ENCODE measurements at regions not wholly inside any gene's neighbourhood (a gene's known extent, or its start where the extent isn't known, plus 50 kb on each side); places are given as distances from the start of the nearest gene placed in this dataset.

DNA sequence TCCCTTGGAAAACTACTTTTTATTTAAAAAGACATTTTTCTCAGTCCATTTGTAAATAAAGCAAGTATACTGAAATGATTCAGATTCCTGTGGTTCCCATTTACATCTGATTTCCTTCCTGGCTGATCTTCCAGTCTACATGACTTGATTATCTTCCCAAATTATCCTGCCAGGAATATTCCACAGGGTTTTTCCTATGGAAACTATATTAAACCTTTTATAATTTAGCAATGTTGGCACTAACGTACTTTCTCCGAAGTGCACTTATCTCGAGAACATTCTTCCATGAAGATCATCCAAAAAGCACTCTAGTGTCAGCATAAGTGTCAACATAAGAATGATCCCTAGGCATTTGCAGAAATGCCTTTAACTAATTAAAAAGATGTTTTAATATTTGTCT, 347.7 kb upstream of the KIF2B start:
- H3K36me3 ChIP-seq (replicated peaks in 1 of 2; ENCODE audit: control insufficient read depth in 1 of 2, insufficient read depth in 2 of 2, low read length in 2 of 2), result no peaks in the 10 kb centered on the region
- POLR2A ChIA-PET, result no interaction called here
- DNase-seq (ENCODE audit: low spot score) (no peak), FAIRE-seq (no peak), ATAC-seq (no peak)
- CTCF ChIA-PET (ENCODE audit: low intra/inter-chr PET ratio, low total read pairs), result no interaction called here
- BruUV-seq (replicated peaks), result no TSS peak
- TF ChIP-seq MTF1 (CRISPR knock-in tag; IDR thresholded peaks at IDR 0.05) (no peak), HES4 (CRISPR knock-in tag; IDR thresholded peaks at IDR 0.05; ENCODE audit: borderline replicate concordance) (no peak), CBFB (CRISPR knock-in tag; IDR thresholded peaks at IDR 0.05) (no peak), ZNF33B (CRISPR knock-in tag; IDR thresholded peaks at IDR 0.05) (no peak), ZNF792 (CRISPR knock-in tag; IDR thresholded peaks at IDR 0.05) (no peak)
- TF ChIP-seq, protein P1, sequence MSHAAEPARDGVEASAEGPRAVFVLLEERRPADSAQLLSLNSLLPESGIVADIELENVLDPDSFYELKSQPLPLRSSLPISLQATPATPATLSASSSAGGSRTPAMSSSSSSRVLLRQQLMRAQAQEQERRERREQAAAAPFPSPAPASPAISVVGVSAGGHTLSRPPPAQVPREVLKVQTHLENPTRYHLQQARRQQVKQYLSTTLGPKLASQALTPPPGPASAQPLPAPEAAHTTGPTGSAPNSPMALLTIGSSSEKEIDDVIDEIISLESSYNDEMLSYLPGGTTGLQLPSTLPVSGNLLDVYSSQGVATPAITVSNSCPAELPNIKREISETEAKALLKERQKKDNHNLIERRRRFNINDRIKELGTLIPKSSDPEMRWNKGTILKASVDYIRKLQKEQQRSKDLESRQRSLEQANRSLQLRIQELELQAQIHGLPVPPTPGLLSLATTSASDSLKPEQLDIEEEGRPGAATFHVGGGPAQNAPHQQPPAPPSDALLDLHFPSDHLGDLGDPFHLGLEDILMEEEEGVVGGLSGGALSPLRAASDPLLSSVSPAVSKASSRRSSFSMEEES (CRISPR knock-in tag; IDR thresholded peaks at IDR 0.05), result no peak
- TF ChIP-seq, protein P2, sequence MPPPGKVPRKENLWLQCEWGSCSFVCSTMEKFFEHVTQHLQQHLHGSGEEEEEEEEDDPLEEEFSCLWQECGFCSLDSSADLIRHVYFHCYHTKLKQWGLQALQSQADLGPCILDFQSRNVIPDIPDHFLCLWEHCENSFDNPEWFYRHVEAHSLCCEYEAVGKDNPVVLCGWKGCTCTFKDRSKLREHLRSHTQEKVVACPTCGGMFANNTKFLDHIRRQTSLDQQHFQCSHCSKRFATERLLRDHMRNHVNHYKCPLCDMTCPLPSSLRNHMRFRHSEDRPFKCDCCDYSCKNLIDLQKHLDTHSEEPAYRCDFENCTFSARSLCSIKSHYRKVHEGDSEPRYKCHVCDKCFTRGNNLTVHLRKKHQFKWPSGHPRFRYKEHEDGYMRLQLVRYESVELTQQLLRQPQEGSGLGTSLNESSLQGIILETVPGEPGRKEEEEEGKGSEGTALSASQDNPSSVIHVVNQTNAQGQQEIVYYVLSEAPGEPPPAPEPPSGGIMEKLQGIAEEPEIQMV (CRISPR knock-in tag; IDR thresholded peaks at IDR 0.05; ENCODE audit: low read depth), result no peak
- H2AFZ ChIP-seq (ENCODE audit: low read length), result no peak overlapping the region
- no peaks in the 10 kb centered on the region for H3K4me1 ChIP-seq (ENCODE audit: insufficient read depth, low read length)
- H3K4me3 ChIP-seq (replicated peaks in 1 of 3; ENCODE audit: insufficient read depth in 1 of 3, low read depth in 2 of 3, low read length in 3 of 3), result no peak overlapping the region
- no peaks in the 10 kb centered on the region for H4K20me1 ChIP-seq (ENCODE audit: insufficient read depth, low read length)
- no peak overlapping the region for H3K4me2 ChIP-seq (ENCODE audit: low read depth, low read length)
- intact Hi-C loops (cut with micrococcal nuclease; ENCODE audit: unreplicated experiment) (no loop called here), in situ Hi-C loops (cut with HindIII; ENCODE audit: extremely low pct_ligation_motif_present, low pct_unique_long_range_greater_than_20kb) (no loop called here)
- H3K79me2 ChIP-seq (ENCODE audit: insufficient read depth, low read length), result no peaks in the 10 kb centered on the region
- H3K9ac ChIP-seq (ENCODE audit: insufficient read depth, low read depth, low read length), result no peak overlapping the region
- H3K27ac ChIP-seq (ENCODE audit: extremely low read length, insufficient read depth, low read length), result no peak overlapping the region
- peaks cover 90% of the 10 kb centered on the region for H3K9me3 ChIP-seq (ENCODE audit: low read length)
- 10% methylated on average over 3 of the region's 3 CpGs for WGBS (ENCODE audit: low lambda C conversion rate)
- H3K27me3 ChIP-seq (ENCODE audit: control insufficient read depth in 1 of 2, insufficient read depth in 2 of 2, low read length in 2 of 2), result no peaks in the 10 kb centered on the region

DNA sequence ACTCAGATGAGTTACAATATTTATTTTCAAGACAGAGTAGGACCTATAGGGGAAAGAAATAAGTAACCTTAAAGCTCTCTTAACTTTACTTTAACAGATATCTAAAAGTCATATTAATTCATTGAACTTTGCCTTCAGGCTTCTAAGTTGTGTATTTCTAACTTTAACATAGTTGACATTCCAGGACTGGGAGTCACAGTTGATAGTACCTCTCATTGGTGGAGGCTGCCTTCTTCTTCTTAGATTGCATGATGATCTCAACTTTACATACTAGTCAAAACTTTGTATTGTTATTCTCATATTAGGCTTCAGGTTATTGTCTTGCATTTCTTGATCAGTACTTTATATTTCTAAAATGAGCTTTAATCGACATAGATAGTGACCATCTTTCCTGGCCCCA, 350.1 kb upstream of the KIF2B start:
- no peak for DNase-seq (ENCODE audit: low spot score)
- no peak overlapping the region for H3K9ac ChIP-seq (ENCODE audit: insufficient read depth, low read depth, low read length)
- WGBS (ENCODE audit: low lambda C conversion rate), result 0% methylated on average over 1 of the region's 1 CpG
- no peaks in the 10 kb centered on the region for H4K20me1 ChIP-seq (ENCODE audit: insufficient read depth, low read length)
- H3K4me1 ChIP-seq (ENCODE audit: insufficient read depth, low read length), result no peaks in the 10 kb centered on the region
- in situ Hi-C loops (cut with HindIII; ENCODE audit: extremely low pct_ligation_motif_present, low pct_unique_long_range_greater_than_20kb) (no loop called here), intact Hi-C loops (cut with micrococcal nuclease; ENCODE audit: unreplicated experiment) (no loop called here)
- no peaks in the 10 kb centered on the region for H3K79me2 ChIP-seq (ENCODE audit: insufficient read depth, low read length)
- no TSS peak for BruUV-seq (replicated peaks)
- TF ChIP-seq KLF9 (CRISPR knock-in tag; IDR thresholded peaks at IDR 0.05; ENCODE audit: low read depth) (no peak), ZNF761 (CRISPR knock-in tag; conservative IDR thresholded peaks at IDR 0.05) (no peak), FIP1L1 (IDR thresholded peaks at IDR 0.05; ENCODE audit: borderline replicate concordance, insufficient read depth, low read depth, low read length) (no peak), ZNF83 (CRISPR knock-in tag; IDR thresholded peaks at IDR 0.05; ENCODE audit: borderline replicate concordance) (no peak), ZNF354B (CRISPR knock-in tag; IDR thresholded peaks at IDR 0.05) (no peak), POLR2AphosphoS5 (IDR thresholded peaks at IDR 0.05; ENCODE audit: low read depth, low read length) (no peak)
- no peak overlapping the region for H2AFZ ChIP-seq (ENCODE audit: low read length)
- H3K27me3 ChIP-seq (ENCODE audit: control insufficient read depth in 1 of 2, insufficient read depth in 2 of 2, low read length in 2 of 2), result no peaks in the 10 kb centered on the region
- H3K36me3 ChIP-seq (replicated peaks in 1 of 2; ENCODE audit: control insufficient read depth in 1 of 2, insufficient read depth in 2 of 2, low read length in 2 of 2), result no peaks in the 10 kb centered on the region
- CTCF ChIA-PET (ENCODE audit: low intra/inter-chr PET ratio, low total read pairs), result no interaction called here
- ATAC-seq, result no peak
- H3K9me3 ChIP-seq (ENCODE audit: low read length), result peaks cover 88% of the 10 kb centered on the region
- H3K27ac ChIP-seq (ENCODE audit: extremely low read length, insufficient read depth, low read length), result no peak overlapping the region
- POLR2A ChIA-PET, result no interaction called here
- H3K4me3 ChIP-seq (replicated peaks in 1 of 3; ENCODE audit: insufficient read depth in 1 of 3, low read depth in 2 of 3, low read length in 3 of 3), result no peak overlapping the region
- no peak overlapping the region for H3K4me2 ChIP-seq (ENCODE audit: low read depth, low read length)
- no peak for FAIRE-seq

Data from HepG2 (cell line).